ENCODE measurements at regions not wholly inside any gene's neighbourhood (a gene's known extent, or its start where the extent isn't known, plus 50 kb on each side); places are given as distances from the start of the nearest gene placed in this dataset.
A peak's percentile ranks its signal among the peaks of the same experiment; 100 is the strongest.

DNA sequence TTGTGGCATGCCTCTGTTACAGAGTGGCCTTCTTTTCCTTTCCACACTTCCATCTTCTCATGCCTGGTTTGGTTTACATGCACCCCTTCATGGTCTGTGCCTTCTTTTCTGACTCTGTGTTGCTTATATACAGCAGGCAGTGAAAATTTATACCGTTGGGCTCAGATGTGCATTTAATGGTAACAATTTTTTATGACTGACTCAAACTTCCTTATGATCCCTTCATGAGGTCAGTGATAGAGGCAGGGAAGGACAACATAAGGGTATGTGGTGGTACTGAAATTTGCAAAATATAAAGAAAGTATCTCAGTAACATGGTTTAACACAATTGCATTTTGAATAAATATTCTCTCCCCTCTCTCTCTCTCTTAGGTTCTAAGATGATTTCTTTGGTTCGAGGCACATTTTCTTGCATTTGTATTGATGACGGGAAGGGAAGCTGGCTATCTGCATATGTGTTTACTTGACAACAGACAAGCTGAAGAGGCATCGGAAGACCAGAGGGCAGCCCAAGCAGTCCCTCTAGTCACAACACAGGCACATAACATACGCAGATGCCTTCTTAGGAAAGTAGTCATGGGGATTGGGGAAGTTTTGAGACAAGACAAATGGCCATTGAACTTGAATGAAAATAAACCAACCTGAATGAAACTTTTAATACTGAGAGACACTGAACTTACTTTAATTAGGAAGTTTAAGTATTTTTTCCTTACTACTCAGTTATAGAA is 163.3 kb upstream of the LEF1 start:
- no peak for DNase-seq (ENCODE audit: low read depth)

DNA sequence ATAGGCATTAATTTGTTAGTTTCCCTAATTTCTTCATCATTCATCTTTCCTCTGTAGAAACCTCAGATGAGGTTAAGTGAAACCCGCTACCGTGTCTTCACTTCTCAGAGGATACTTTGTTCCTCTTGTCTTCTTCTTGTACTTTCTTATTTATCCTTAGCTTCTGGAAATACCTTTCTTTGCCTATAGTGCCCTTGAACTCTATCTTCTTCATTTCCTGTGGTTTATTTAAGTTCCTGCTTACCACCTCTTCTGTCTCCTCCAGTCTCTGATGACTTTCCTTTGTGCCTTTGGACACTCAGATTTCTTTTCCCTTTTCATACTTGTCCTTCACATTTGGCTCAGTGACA is 159.6 kb upstream of the LEF1 start:
- no peak for DNase-seq (ENCODE audit: low read depth)

DNA sequence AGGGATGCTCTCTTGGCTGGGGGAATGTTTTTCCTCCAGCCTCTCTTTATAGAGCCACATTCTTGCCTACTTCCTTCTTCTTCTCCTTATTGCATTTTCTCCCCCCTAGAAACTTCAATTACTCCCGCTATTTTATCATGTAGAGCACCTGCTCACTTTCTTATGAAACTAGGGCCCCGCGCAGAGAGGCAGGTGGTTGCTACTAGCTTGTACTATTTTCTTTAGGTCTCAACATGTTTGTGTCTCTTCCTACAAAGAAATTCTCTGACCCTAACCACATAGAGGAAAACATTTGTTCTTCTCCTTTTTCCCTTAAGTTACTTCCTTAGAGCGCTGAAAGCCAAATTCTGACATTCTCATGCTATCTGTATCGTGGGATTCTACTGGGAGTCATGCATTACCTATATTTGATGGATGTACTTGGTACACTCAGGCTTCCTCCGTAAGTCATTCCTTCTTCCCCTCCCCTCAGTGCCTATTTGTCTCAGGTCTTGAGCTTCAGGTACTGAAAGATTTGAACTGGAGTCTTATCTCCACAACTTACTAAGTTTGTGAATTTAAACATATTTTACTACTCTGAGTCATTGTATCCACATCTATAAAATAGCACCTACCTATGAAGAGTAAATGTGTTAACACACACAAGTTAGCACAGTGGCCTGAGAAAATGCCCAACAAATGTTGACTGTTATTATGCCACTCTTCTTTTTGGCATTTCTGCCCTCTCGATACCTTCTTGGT is 159.1 kb upstream of the LEF1 start:
- no peak for DNase-seq (ENCODE audit: low read depth)

DNA sequence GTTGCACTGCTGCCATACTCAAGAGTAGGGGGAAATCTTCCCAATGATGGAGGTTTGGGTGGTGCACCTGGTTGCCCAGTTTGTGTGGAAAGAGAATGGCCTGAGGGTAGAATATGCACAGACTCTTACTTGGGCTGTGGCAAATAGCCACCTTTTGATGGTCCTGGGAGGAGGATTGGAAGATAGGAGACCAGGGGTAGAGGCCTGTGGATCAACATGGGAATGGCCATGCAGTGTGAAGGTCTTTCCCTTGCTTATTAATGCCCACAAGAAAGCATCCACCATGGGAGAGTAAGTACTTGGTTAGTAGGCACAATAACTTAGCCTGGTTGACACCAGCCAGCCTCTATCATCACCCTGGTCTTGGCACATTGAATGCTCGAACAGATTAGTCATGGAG is 156.8 kb upstream of the LEF1 start:
- DNase-seq (ENCODE audit: low read depth), result no peak

DNA sequence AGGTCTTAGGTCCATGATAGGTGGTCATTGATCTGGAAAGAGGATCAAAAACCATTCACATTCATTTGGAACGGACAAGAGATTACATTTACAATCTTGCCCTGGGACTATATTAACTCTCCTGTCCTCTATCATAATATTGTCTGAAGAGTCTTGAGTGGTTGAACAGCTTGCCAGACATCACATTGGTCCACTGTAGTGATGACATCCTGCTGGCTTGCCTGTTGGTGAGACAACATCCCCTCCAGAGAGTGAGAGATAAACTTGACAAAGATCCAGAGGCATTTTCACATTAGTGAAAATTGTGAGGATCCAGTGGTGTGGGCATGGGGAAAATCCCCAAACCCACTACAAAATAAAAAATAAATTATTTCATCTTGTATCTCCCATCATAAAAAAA is 155.7 kb upstream of the LEF1 start:
- no peak for DNase-seq (ENCODE audit: low read depth)

DNA sequence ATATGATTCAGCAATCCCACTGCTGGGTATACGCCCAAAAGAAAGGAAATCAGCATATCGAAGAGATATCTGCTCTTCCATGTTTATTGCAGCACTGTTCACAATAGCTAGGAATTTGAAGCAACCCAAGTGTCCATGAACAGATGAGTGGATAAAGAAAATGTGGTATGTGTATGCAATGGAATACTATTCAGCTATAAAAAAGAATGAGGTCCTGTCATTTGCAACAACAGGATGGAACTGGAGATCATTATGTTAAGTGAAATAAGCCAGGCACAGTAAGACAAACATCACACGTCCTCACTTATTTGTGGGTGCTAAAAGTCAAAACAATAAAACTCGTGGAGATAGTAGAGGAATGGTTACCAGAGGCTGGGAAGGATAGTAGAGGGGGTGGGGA is 153.8 kb upstream of the LEF1 start:
- DNase-seq (ENCODE audit: low read depth), result no peak

DNA sequence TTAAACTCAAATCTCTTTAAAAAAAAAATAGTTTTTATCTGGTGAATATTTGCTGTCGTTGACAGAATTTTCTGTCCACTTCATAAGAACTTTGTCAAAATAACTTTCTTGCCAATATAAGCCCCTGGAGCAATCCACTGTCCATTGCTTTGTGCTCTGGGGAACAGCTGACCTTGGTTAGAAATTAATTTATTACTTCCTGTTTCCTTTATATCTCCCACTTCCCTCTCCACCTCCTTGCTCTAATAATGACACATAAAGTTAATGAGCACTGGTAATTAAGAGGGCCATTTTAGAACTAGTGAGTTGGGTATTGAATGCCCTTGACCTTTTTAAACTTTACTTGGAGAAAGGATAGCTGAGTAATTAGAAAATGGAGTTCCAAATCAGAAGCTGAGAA is 151.3 kb upstream of the LEF1 start:
- no peak for DNase-seq (ENCODE audit: low read depth)

DNA sequence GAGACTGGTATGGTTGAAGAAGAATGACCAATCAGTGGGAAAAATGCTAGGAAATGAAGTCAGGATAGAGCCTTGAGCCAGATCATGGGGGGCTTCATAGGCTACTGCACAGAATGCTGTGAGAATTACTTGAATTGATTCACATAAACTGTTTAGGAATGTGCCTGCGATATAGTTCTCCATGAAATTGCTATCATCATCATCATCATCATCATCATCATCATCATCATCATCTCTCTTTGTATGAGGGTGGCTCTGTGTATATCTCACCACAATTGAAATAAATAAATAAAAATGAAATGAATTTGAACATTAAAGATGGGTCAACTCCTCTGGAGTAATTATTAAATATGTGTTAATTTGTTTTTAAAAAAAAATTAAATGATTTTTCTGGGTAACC is 148.6 kb upstream of the LEF1 start:
- no peak for DNase-seq (ENCODE audit: low read depth)

DNA sequence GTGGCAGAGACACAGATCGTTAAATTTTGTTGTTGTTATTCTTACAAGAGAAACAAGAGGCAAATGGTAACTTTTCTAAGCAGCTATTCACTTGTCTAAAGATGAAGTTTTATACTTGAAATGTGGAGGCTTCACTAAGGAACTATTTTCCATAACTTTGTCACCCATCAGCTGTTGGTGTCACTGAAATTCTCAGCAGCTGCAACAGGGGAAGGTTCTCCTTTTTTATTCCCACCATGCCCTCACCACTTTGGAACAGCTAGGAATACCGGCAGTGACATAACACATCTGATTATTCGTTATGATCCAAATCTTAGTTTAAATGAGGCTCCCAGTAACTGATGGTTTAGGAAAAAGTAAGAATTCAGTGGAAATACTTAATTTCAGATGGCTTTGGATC is 147.0 kb upstream of the LEF1 start:
- no peak for DNase-seq (ENCODE audit: low read depth)

DNA sequence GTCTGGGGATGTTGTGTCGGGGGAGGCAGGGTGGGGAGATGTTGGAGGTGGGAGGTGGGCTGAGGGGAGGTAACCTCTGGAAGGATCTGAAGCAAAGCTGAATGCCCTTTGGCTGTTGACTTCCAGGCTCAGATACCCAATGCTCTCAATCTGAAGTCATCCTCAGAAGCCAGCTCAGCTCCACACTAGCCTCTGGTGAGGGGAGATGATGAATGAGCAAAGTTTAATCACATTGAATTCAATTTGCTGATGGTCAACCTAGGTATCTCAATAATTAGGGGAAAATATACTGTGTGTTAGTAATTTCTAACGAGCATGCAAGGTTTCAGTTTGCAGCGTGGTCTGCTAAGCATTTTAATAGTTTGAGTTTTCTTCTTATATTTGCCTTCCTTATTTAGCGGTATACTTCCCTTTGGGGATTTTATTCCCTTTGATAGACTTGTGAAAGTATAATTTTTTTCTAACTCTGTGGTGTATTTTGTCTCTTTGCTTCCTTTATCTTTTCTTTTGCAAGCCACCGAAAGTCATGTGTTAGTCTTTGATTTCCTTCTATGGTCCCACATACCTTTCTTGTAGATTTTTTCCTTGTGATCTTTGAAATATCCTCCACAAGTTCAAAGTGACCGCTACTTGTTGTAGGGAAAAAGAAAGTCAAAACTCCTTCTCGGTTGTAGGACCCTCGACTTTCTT is 146.3 kb upstream of the LEF1 start:
- no peak for DNase-seq (ENCODE audit: low read depth)

DNA sequence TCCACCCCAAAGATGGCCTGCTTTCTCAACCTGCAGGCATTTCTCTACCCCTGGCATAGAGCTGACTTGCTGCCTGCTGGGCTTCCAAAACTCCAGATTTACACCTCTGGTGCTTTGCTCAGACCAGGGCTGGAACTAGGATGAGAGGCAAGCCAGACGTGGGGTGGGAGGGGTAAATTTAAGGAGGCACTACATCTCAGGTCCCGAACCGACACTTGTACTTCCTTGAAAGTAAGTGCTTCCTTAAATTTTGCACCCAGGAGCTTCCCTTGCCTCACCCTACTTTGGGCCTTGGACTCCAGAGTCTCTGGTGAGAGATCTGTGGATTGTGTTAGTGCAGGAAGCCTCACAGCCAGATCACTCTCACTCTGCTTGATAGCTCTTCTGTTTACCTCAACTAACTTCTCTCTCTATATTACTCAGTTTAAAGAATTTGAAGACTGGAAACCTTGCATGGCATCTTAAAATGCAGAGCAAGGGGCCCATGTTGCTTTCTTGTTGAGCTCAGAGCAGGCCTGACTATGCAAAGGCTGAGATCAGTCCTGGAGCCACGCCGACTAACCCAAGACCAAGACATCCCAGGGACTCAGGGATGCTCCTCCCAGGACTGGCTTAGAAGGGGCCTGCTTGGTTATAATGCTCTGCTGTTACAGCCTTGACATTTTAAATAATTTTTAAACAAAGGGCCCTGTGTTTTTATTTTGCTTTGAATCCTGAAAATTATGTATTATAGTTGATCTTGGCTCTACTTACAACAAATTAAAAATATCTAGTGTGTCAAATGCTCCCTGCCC is 145.0 kb upstream of the LEF1 start:
- no peak for DNase-seq (ENCODE audit: low read depth)

DNA sequence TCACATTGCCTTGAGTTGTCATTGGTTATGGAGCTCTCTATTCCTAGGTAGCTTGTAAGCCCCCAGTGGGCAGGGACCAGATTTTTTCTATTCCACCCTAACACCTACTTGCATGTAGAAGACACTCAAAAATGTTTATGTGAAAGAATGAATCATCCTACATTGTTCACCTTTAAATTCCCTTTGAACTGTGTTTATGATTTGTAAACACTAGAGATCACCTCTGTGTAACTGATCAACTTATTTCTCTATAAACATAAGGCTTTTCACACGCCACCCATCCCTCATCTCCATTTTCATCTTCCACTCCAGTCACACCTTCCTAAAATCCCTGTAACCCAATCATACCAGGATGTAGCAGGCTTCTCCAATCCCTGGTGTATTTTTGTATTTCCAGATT is 142.6 kb upstream of the LEF1 start:
- DNase-seq (ENCODE audit: low read depth), result no peak

DNA sequence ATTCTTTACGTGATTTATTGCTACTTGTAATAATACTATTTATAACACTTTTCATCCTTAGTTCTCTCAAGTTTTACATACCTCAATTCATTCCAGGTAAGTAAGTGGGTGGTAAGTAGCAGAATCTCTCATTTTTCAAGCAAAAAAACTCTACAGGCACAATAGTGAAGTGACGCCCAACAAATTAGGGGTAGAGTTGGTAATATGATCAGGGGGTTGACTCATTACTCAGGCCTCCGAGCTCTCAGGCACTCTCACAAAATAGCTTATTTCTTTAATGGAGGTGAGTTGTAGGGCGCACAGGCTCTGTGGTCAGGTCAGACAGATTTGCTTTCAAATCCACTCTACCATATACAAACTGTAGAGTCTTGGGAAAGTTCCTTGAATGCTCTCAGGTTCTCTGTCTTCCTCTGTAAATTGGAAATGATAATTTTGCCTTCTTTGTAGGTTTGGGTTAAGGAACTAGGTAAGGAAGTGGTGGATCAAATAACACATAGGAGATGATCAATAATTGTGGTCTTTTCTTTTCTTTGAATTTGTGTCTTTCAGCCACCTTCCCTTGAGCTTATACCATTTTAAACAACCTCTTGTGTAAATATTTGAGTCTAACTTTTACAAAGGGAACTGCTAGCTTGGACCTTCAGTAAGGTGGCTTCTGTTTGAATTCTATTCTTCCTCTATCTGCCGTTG is 134.9 kb upstream of the LEF1 start:
- peak; percentile 33 for DNase-seq (ENCODE audit: low read depth)

DNA sequence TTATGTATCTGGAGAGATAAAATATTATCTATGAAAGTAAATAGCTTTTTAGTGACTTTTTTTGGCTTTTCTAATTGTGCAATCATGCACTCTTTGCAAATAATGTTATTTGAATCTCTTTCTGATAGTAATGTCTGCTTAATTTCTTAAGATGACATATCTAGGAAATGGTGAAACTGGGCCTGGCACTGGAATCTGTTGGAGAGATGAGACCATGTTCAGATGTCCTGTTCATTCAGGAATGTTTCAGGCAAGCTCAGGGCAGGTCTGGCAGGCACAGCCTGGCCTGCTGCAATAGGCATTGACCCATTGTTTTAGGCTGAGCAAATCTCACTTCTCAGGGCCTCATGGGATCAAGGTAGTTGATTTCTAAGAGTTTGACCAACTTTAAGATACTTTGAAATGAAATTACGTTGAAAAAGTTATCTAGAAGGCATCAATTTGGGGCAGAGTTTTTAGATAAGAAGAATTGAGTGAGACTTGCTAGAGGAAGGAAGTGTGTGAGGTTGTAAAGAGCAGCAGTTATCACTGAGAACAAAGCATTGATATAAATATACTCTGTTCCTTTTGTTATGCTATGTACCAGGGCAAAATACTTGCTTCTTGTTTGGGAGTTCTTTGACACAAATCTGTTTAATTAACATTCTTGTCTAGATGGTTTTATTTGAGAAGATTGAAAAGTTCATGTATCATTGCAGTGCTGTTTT is 133.0 kb upstream of the LEF1 start:
- no peak for DNase-seq (ENCODE audit: low read depth)

DNA sequence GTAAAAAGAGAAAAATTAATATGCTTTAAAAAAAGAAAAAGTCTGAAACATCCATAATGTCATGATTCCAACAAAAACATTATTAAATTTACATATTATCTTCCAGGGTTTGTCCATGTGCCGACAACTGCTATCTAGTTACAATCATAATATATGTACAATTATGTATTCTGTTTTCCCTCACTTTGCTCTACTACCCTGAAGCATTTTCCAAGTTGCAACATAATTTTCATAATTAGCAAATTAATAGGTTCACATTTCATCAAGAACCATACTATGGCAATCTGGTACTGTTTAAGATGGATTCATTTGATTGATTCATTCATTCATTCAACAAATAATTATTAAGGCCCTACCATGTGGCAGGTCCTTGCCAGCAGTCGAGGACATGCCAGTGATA is 128.9 kb upstream of the LEF1 start:
- DNase-seq (ENCODE audit: low read depth), result no peak

DNA sequence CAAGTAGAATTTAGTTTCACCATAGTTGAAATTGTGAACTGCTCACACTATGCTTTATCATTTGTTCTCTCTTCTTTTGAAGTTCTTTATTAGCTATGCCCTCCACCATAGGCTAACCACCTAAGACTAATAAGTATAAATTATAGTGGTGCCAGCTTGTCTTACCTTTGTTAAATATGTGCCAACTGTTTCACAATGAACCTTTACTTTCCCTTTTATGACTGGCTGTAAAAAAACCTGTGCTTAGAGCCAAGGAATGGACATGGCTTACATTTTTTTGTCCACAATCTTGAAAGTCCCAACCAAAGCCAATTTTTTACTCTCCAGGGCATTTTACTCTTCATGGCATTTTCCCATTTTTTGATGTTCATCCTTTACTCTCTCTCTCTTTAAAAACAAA is 123.5 kb upstream of the LEF1 start:
- no peak for DNase-seq (ENCODE audit: low read depth)

DNA sequence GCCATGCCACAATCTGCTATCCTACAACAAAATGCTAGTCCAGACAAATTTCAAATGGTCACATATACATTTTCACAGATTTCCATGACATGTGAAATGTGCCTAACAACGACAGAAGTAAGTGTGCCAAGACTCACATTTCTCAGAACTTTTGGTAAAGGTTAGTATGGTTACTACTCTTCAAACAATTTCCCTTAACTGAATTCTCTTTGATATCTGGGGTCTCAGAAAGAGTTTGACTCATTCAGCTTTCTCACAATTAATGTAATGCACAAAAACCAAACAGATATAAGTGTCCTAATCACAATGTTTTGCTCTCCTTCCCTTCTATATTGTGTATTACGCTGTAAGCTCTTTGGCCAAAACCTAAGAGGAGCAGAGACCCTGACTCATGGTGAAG is 122.4 kb upstream of the LEF1 start:
- no peak for DNase-seq (ENCODE audit: low read depth)

DNA sequence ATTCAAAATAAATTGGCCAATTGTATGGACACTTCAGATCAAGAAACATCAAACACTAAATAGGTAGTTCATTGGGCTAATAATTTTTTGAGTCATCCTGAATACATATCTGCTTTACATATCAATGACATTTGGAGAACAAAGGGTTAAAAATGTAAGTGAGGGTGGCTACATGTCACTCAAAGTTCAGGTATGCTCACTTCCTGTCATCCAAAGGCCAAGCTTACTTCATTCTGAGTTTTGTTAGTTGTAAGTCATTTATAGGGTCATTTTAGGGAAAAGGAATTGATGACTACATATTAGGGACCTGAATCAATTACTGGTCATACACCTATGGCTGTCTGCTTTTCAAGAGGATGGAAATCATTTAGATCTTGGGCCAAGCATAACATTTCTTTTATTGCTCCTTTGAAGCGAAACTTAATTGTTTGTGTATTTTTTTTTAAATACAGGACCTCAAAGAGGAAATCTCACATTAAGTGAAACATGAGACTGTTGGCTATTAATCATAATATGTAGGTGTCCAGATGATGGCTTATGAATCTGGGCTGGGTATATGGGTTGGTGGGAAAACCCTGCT is 119.2 kb upstream of the LEF1 start:
- no peak for DNase-seq (ENCODE audit: low read depth)

DNA sequence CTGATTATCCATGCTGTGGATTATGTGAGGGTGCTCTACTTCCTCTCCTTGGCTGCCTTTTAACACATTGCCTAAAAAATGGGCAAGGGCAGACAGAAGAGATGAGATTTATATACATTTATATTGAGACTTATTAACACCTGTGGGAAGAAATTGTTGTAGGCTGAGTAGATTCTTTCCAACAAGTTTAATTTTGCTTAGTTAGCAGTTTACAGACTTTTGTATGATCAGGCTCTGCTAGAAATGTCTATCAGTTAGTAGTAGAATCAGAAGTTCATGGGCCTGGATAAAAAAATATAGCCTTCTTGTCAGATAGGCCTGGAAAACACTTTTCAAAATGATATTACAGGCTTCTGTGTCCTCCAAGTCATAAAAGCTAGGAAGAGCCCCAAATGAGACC is 111.3 kb upstream of the LEF1 start:
- no peak for DNase-seq (ENCODE audit: low read depth)

DNA sequence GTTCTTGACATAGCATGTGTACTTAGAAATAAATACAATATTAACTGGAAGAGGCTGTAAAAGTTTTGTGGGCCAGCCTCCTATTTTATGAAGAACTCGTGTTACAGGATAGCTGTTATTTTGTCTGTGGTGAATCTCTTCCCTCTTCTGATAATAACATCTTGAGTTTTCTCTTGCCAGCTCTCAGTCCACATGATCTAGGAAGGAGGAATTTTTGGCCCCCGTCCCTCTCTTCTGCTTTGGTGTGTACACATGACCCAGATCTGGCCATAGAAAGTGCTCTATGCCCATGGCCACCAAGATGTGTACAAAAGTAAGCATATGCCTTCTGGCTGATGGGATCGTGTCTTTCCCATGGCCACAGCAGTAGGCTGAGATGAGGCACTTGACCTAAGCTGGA is 108.0 kb upstream of the LEF1 start:
- DNase-seq (ENCODE audit: low read depth), result no peak

DNA sequence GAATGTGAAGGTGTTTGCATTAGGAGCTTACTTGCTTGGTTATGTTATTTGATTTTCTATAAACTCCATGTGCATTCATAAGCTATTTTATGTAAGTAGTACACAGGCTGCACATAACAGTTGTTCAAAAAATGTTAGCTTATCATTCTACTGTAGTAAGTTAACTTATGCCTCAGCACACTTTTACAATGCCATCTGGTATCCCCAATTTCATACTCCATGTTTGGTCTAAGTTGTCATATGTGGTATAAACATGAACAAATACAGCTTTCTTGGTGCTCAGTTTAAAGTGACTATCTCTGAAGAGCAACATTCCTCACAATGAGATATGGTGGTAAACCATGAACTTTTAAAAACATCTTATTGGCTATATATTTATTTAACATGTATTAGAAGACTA is 104.3 kb upstream of the LEF1 start:
- no peak for DNase-seq (ENCODE audit: low read depth)

Measured in HS-27A (cell line).